ENCODE measurements at regions not wholly inside any gene's neighbourhood (a gene's known extent, or its start where the extent isn't known, plus 50 kb on each side); places are given as distances from the start of the nearest gene placed in this dataset.

DNA sequence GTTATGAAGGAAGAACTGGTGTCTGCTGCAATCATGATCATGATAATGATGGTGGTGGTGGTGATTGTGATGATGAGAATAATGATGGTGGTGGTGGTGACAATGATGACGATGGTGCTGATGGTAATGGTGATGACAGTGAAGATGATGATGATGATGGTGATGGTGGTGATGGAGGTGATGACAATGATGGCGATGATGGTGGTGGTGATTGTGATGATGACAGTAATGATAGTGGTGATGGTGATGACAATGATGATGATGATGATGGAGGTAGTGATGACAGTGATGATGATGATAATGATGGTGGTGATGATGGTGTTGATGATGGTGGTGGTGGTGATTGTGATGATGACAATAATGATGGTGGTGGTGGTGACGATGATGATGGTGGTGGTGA lies 52.8 kb upstream of the ANO1 start:
- no peaks in the 10 kb centered on the region for H3K9me2 ChIP-seq (ENCODE audit: insufficient read depth)
- DNase-seq (ENCODE audit: low read depth, low spot score) (no peak), ATAC-seq (no peak)
- no peaks in the 10 kb centered on the region for H3K79me2 ChIP-seq (ENCODE audit: insufficient read depth, low read length)
- ChIA-PET CTCF (no interaction called here), POLR2A (no interaction called here), RAD21 (ENCODE audit: low non-redundant PET in 1 of 2, low total read pairs in 2 of 2, uncharacterized antibody in 2 of 2, unreplicated experiment in 2 of 2) (no interaction called here)
- BruUV-seq (replicated peaks): no TSS peak
- intact Hi-C loops (cut with micrococcal nuclease): no loop called here
- H3K9ac ChIP-seq (ENCODE audit: low read length): no peak overlapping the region
- H2AFZ ChIP-seq (ENCODE audit: low read depth, low read length, poor library complexity, severe bottlenecking): no peak overlapping the region
- TF ChIP-seq SP1 (IDR thresholded peaks at IDR 0.05; ENCODE audit: low read depth) (no peak), ZFX (IDR thresholded peaks at IDR 0.05) (no peak), ZBTB33 (IDR thresholded peaks at IDR 0.05; ENCODE audit: extremely low read depth, insufficient replicate concordance, low read length) (no peak), SIN3A (IDR thresholded peaks at IDR 0.05; ENCODE audit: low read depth) (no peak), RAD21 (IDR thresholded peaks at IDR 0.05; ENCODE audit: low read depth) (no peak), CEBPB (IDR thresholded peaks at IDR 0.05; ENCODE audit: low read depth) (no peak)
- TF ChIP-seq, protein P1, sequence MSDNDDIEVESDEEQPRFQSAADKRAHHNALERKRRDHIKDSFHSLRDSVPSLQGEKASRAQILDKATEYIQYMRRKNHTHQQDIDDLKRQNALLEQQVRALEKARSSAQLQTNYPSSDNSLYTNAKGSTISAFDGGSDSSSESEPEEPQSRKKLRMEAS (IDR thresholded peaks at IDR 0.05): no peak
- H3K4me1 ChIP-seq (ENCODE audit: control insufficient read depth in 1 of 2, insufficient read depth in 2 of 2, low read length in 2 of 2): peaks cover 4 to 23% of the 10 kb centered on the region in 2 experiments; a peak in 2 of 4 replicates
- H3K4me2 ChIP-seq (ENCODE audit: low read length): no peak overlapping the region
- H3K9me3 ChIP-seq (ENCODE audit: control insufficient read depth in 1 of 2, insufficient read depth in 1 of 2, low read depth in 1 of 2, low read length in 2 of 2): no peaks in the 10 kb centered on the region; a peak in 1 of 4 replicates
- H3K27ac ChIP-seq (ENCODE audit: low read depth, low read length): no peak overlapping the region
- H4K20me1 ChIP-seq (ENCODE audit: insufficient read depth): no peaks in the 10 kb centered on the region
- no peak overlapping the region for H3K4me3 ChIP-seq (replicated peaks in 1 of 2; ENCODE audit: low read depth in 1 of 2, low read length in 2 of 2)
- H3K36me3 ChIP-seq (ENCODE audit: control insufficient read depth in 1 of 2, insufficient read depth in 2 of 2, low read length in 2 of 2): no peaks in the 10 kb centered on the region
- H3K27me3 ChIP-seq (ENCODE audit: insufficient read depth, low read length): no peaks in the 10 kb centered on the region

GRCh38 chr11:70026012-70026411 lies 52.1 kb upstream of the ANO1 start:
- ChIA-PET RAD21 (ENCODE audit: low non-redundant PET in 1 of 2, low total read pairs in 2 of 2, uncharacterized antibody in 2 of 2, unreplicated experiment in 2 of 2) (no interaction called here), CTCF (no interaction called here), POLR2A (no interaction called here)
- Histone ChIP-seq H3K79me2 (ENCODE audit: insufficient read depth, low read length) (no peaks in the 10 kb centered on the region), H3K9ac (ENCODE audit: low read length) (no peak overlapping the region), H3K36me3 (ENCODE audit: control insufficient read depth in 1 of 2, insufficient read depth in 2 of 2, low read length in 2 of 2) (no peaks in the 10 kb centered on the region), H3K4me3 (replicated peaks in 1 of 2; ENCODE audit: low read depth in 1 of 2, low read length in 2 of 2) (no peak overlapping the region), H4K20me1 (ENCODE audit: insufficient read depth) (no peaks in the 10 kb centered on the region), H2AFZ (ENCODE audit: low read depth, low read length, poor library complexity, severe bottlenecking) (no peak overlapping the region), H3K9me2 (ENCODE audit: insufficient read depth) (no peaks in the 10 kb centered on the region), H3K27ac (ENCODE audit: low read depth, low read length) (no peak overlapping the region), H3K9me3 (ENCODE audit: control insufficient read depth in 1 of 2, insufficient read depth in 1 of 2, low read depth in 1 of 2, low read length in 2 of 2) (no peaks in the 10 kb centered on the region; a peak in 1 of 4 replicates), H3K4me2 (ENCODE audit: low read length) (no peak overlapping the region), H3K4me1 (ENCODE audit: control insufficient read depth in 1 of 2, insufficient read depth in 2 of 2, low read length in 2 of 2) (peaks cover 0 to 16% of the 10 kb centered on the region in 2 experiments; a peak in 1 of 4 replicates), H3K27me3 (ENCODE audit: insufficient read depth, low read length) (no peaks in the 10 kb centered on the region)
- ATAC-seq (no peak), DNase-seq (ENCODE audit: low read depth, low spot score) (no peak)
- intact Hi-C loops (cut with micrococcal nuclease): no loop called here
- BruUV-seq (replicated peaks): no TSS peak
- TF ChIP-seq ZBTB33 (IDR thresholded peaks at IDR 0.05; ENCODE audit: extremely low read depth, insufficient replicate concordance, low read length): no peak
- TF ChIP-seq ZNF274 (IDR thresholded peaks at IDR 0.05; ENCODE audit: low read depth, low read length): no peak
- TF ChIP-seq EZH2phosphoT487 (IDR thresholded peaks at IDR 0.05; ENCODE audit: borderline replicate concordance): no peak
- no peak for TF ChIP-seq EGR1 (IDR thresholded peaks at IDR 0.05; ENCODE audit: low read depth)
- no peak for TF ChIP-seq SP1 (IDR thresholded peaks at IDR 0.05; ENCODE audit: low read depth)
- TF ChIP-seq, protein P2, sequence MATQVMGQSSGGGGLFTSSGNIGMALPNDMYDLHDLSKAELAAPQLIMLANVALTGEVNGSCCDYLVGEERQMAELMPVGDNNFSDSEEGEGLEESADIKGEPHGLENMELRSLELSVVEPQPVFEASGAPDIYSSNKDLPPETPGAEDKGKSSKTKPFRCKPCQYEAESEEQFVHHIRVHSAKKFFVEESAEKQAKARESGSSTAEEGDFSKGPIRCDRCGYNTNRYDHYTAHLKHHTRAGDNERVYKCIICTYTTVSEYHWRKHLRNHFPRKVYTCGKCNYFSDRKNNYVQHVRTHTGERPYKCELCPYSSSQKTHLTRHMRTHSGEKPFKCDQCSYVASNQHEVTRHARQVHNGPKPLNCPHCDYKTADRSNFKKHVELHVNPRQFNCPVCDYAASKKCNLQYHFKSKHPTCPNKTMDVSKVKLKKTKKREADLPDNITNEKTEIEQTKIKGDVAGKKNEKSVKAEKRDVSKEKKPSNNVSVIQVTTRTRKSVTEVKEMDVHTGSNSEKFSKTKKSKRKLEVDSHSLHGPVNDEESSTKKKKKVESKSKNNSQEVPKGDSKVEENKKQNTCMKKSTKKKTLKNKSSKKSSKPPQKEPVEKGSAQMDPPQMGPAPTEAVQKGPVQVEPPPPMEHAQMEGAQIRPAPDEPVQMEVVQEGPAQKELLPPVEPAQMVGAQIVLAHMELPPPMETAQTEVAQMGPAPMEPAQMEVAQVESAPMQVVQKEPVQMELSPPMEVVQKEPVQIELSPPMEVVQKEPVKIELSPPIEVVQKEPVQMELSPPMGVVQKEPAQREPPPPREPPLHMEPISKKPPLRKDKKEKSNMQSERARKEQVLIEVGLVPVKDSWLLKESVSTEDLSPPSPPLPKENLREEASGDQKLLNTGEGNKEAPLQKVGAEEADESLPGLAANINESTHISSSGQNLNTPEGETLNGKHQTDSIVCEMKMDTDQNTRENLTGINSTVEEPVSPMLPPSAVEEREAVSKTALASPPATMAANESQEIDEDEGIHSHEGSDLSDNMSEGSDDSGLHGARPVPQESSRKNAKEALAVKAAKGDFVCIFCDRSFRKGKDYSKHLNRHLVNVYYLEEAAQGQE (IDR thresholded peaks at IDR 0.05; ENCODE audit: low read depth): no peak
- TF ChIP-seq EZH2 (IDR thresholded peaks at IDR 0.05): no peak
- TF ChIP-seq ATF3 (IDR thresholded peaks at IDR 0.05): no peak
- no peak for TF ChIP-seq SIN3A (IDR thresholded peaks at IDR 0.05; ENCODE audit: low read depth)

Data from HCT116 (cell line).